Uterus (tissue), 2 donors: ENCODE measurements at regions not wholly inside any gene's neighbourhood (a gene's known extent, or its start where the extent isn't known, plus 50 kb on each side); places are given as distances from the start of the nearest gene placed in this dataset.

Experiments
- CTCF ChIP-seq, 4 experiments: fragments of 200-600 bp in 2 of 4; fragments of 450-650 bp in 2 of 4; sonication (generic) in 2 of 4; IDR thresholded peaks; one replicate each; pipeline ENCODE4 v1.5.1; 2016 to 2019; ENCODE audit warnings: antibody characterized with exemption in 4 of 4, mild to moderate bottlenecking in 2 of 4, moderate library complexity in 1 of 4
- POLR2A ChIP-seq, 2 donors: fragments of 450-650 bp; IDR thresholded peaks; one replicate each; pipeline ENCODE4 v1.6.1; 2016; ENCODE audit warnings: antibody characterized with exemption in 2 of 2, mild to moderate bottlenecking in 1 of 2, moderate library complexity in 1 of 2

GRCh38 chr13:80048030-80048429, 292.9 kb downstream of the SPRY2 start:
- TF ChIP-seq CTCF (IDR thresholded peaks at IDR 0.05) (no peak), POLR2A (IDR thresholded peaks at IDR 0.05) (no peak)
